Chondrocyte (in vitro differentiated cells): ENCODE measurements at regions not wholly inside any gene's neighbourhood (a gene's known extent, or its start where the extent isn't known, plus 50 kb on each side); places are given as distances from the start of the nearest gene placed in this dataset.

ENCODE experiments used
- DNase-seq: peaks from one replicate; pipeline ENCODE4 v3.0.0; 2021; ENCODE audit warnings: mixed read lengths, low spot score
- H3K27ac Mint-ChIP-seq: one replicate; pipeline ENCODE4 v1.8.0; 2021; ENCODE audit warnings: mild to moderate bottlenecking, moderate library complexity, mixed read lengths; ENCODE audit not compliant: unreplicated experiment
- H3K27me3 Mint-ChIP-seq: 2 replicates; pipeline ENCODE4 v1.8.0; 2021; ENCODE audit warnings: low read depth, mixed read lengths
- H3K36me3 Mint-ChIP-seq: 2 replicates; pipeline ENCODE4 v1.8.0; 2021; ENCODE audit warnings: low read depth, mixed read lengths
- H3K4me1 Mint-ChIP-seq: 2 replicates; pipeline ENCODE4 v1.8.0; 2021; ENCODE audit warnings: low read depth, mild to moderate bottlenecking, mixed read lengths
- H3K4me3 Mint-ChIP-seq: one replicate; pipeline ENCODE4 v1.8.0; 2021; ENCODE audit warnings: mild to moderate bottlenecking, moderate library complexity, mixed read lengths; ENCODE audit not compliant: unreplicated experiment
- H3K9me3 Mint-ChIP-seq: 2 replicates; pipeline ENCODE4 v1.8.0; 2021; ENCODE audit warnings: low read depth, mixed read lengths
- CTCF ChIP-seq: fragments of 200-600 bp; sonication (generic); IDR thresholded peaks from 2 replicates; pipeline ENCODE4 v1.5.0; 2021; ENCODE audit warnings: antibody characterized with exemption, mild to moderate bottlenecking, moderate library complexity

- Mint-ChIP-seq H3K27me3 (peaks cover 1% of the 10 kb centered on the region), H3K27ac (no peak overlapping the region), H3K4me1 (no peaks in the 10 kb centered on the region), H3K4me3 (no peak overlapping the region), H3K36me3 (peaks cover 2% of the 10 kb centered on the region), H3K9me3 (peaks cover 25% of the 10 kb centered on the region)
- TF ChIP-seq CTCF, result no peak
- no peak for DNase-seq
Measured at GRCh38 chr3:8343058-8343457, 158.6 kb upstream of the LMCD1 start.

- Mint-ChIP-seq H3K4me3 (no peak overlapping the region), H3K9me3 (peaks cover 34% of the 10 kb centered on the region), H3K27ac (no peak overlapping the region), H3K27me3 (no peaks in the 10 kb centered on the region), H3K4me1 (no peaks in the 10 kb centered on the region), H3K36me3 (peaks cover 2% of the 10 kb centered on the region)
- TF ChIP-seq CTCF, result no peak
- DNase-seq, result no peak
Measured at GRCh38 chr3:8345398-8345797, 156.2 kb upstream of the LMCD1 start.

- no peak for TF ChIP-seq CTCF
- H3K27ac Mint-ChIP-seq, result no peak overlapping the region
- no peaks in the 10 kb centered on the region for H3K4me1 Mint-ChIP-seq
- H3K36me3 Mint-ChIP-seq, result peaks cover 2% of the 10 kb centered on the region
- no peaks in the 10 kb centered on the region for H3K27me3 Mint-ChIP-seq
- DNase-seq, result no peak
- no peak overlapping the region for H3K4me3 Mint-ChIP-seq
- peaks cover 37% of the 10 kb centered on the region for H3K9me3 Mint-ChIP-seq
Measured at GRCh38 chr3:8348076-8348475, 153.5 kb upstream of the LMCD1 start.

- H3K27me3 Mint-ChIP-seq, result no peaks in the 10 kb centered on the region
- no peaks in the 10 kb centered on the region for H3K36me3 Mint-ChIP-seq
- H3K4me3 Mint-ChIP-seq, result no peak overlapping the region
- no peak for DNase-seq
- H3K9me3 Mint-ChIP-seq, result peaks cover 14% of the 10 kb centered on the region
- TF ChIP-seq CTCF, result no peak
- H3K4me1 Mint-ChIP-seq, result peaks cover under 1% of the 10 kb centered on the region
- no peak overlapping the region for H3K27ac Mint-ChIP-seq
Measured at GRCh38 chr3:8352475-8352874, 149.1 kb upstream of the LMCD1 start.

- TF ChIP-seq CTCF, result no peak
Measured at GRCh38 chr3:8353364-8353763, 148.3 kb upstream of the LMCD1 start.

More at GRCh38 chr3:8353364-8353763, 148.3 kb upstream of the LMCD1 start:
- Mint-ChIP-seq H3K4me1 (peaks cover 5% of the 10 kb centered on the region), H3K9me3 (peaks cover 11% of the 10 kb centered on the region), H3K36me3 (no peaks in the 10 kb centered on the region), H3K27me3 (no peaks in the 10 kb centered on the region), H3K27ac (no peak overlapping the region), H3K4me3 (no peak overlapping the region)
- DNase-seq, result no peak
